NCI-H2081 (cell line): ENCODE measurements at regions not wholly inside any gene's neighbourhood (a gene's known extent, or its start where the extent isn't known, plus 50 kb on each side); places are given as distances from the start of the nearest gene placed in this dataset.

Experiments
- DNase-seq, 2 experiments: peaks; one replicate each; lab custom pipeline; 2025; lab: John Stamatoyannopoulos, UW

- DNase-seq = no peak
Measured at GRCh38 chr6:225907-226306, 66.4 kb upstream of the DUSP22 start.

GRCh38 chr6:226516-227073 lies 65.7 kb upstream of the DUSP22 start:
- no peak for DNase-seq

- no peak for DNase-seq
Measured at GRCh38 chr6:227074-227782, 65.1 kb upstream of the DUSP22 start.

GRCh38 chr6:227812-228338 lies 64.4 kb upstream of the DUSP22 start:
- DNase-seq = no peak

GRCh38 chr6:228881-229651 lies 63.2 kb upstream of the DUSP22 start:
- DNase-seq = no peak

- no peak for DNase-seq
Measured at GRCh38 chr6:231779-232178, 60.5 kb upstream of the DUSP22 start.

- DNase-seq = no peak
Measured at GRCh38 chr6:232982-233640, 59.2 kb upstream of the DUSP22 start.

- DNase-seq = no peak
Measured at GRCh38 chr6:234706-235372, 57.4 kb upstream of the DUSP22 start.

- no peak for DNase-seq
Measured at GRCh38 chr6:235763-236360, 56.4 kb upstream of the DUSP22 start.

- no peak for DNase-seq
Measured at GRCh38 chr6:236519-236918, 55.8 kb upstream of the DUSP22 start.

- no peak for DNase-seq
Measured at GRCh38 chr6:240151-240550, 52.1 kb upstream of the DUSP22 start.

- no peak for DNase-seq
Measured at GRCh38 chr6:241336-241865, 50.9 kb upstream of the DUSP22 start.
